ENCODE measurements at regions not wholly inside any gene's neighbourhood (a gene's known extent, or its start where the extent isn't known, plus 50 kb on each side); places are given as distances from the start of the nearest gene placed in this dataset.

DNA sequence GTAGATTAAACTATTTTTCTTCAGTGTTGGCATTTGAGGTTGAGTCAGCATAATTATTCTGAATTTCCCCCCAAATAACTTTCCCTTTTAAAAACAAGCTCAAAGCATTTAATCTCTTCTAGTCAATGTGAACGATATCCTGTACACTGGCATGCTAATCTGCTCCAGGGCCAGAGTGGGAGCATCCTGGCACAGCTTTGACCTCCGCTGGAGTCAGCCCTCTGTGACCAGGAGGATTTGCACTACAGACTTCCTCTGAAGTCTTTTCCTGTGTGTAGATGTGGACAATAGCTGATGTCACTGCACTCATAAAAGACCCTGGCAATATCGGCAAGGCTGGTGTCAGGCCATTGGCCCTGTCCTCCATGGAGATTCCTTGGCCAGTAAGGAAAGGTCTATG, 340.2 kb downstream of the CDC14C start:
- no peak overlapping the region for H3K4me3 ChIP-seq (ENCODE audit: low read depth, low read length)
- TF ChIP-seq, protein P1, sequence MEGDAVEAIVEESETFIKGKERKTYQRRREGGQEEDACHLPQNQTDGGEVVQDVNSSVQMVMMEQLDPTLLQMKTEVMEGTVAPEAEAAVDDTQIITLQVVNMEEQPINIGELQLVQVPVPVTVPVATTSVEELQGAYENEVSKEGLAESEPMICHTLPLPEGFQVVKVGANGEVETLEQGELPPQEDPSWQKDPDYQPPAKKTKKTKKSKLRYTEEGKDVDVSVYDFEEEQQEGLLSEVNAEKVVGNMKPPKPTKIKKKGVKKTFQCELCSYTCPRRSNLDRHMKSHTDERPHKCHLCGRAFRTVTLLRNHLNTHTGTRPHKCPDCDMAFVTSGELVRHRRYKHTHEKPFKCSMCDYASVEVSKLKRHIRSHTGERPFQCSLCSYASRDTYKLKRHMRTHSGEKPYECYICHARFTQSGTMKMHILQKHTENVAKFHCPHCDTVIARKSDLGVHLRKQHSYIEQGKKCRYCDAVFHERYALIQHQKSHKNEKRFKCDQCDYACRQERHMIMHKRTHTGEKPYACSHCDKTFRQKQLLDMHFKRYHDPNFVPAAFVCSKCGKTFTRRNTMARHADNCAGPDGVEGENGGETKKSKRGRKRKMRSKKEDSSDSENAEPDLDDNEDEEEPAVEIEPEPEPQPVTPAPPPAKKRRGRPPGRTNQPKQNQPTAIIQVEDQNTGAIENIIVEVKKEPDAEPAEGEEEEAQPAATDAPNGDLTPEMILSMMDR (IDR thresholded peaks at IDR 0.05; ENCODE audit: low read depth, low read length), result no peak
- TF ChIP-seq POLR2A (IDR thresholded peaks at IDR 0.05; ENCODE audit: extremely low read depth, insufficient read length) (no peak), MYC (IDR thresholded peaks at IDR 0.05; ENCODE audit: low read depth, low read length) (no peak)
- TF ChIP-seq, protein P2, sequence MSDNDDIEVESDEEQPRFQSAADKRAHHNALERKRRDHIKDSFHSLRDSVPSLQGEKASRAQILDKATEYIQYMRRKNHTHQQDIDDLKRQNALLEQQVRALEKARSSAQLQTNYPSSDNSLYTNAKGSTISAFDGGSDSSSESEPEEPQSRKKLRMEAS (IDR thresholded peaks at IDR 0.05; ENCODE audit: low read depth, low read length), result no peak
- DNase-seq (ENCODE audit: low read depth), result no peak

DNA sequence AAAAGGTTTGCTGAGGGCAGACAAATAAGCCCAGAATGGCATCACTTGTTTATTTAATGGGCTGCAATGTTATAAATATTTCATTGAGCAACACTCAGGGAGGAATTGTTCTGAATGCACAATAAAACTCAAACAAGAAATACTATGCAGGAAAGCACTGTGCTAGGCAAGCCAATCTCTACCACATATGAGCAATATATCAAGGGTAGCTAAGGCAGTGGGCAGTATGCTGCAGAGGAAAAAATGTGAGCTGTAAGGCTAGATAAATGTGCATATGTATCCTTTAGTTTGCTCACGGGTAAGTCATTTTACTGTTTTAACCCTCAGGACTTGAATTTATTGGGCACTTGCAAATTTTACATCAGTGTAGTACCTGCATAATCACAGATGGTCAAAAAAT, 349.6 kb downstream of the CDC14C start:
- no peak overlapping the region for H3K4me3 ChIP-seq (ENCODE audit: low read depth, low read length)
- TF ChIP-seq POLR2A (IDR thresholded peaks at IDR 0.05; ENCODE audit: extremely low read depth, insufficient read length) (no peak), MYC (IDR thresholded peaks at IDR 0.05; ENCODE audit: low read depth, low read length) (no peak)
- TF ChIP-seq, protein P2 (IDR thresholded peaks at IDR 0.05; ENCODE audit: low read depth, low read length), result no peak
- TF ChIP-seq, protein P1 (IDR thresholded peaks at IDR 0.05; ENCODE audit: low read depth, low read length), result no peak
- DNase-seq (ENCODE audit: low read depth), result no peak

DNA sequence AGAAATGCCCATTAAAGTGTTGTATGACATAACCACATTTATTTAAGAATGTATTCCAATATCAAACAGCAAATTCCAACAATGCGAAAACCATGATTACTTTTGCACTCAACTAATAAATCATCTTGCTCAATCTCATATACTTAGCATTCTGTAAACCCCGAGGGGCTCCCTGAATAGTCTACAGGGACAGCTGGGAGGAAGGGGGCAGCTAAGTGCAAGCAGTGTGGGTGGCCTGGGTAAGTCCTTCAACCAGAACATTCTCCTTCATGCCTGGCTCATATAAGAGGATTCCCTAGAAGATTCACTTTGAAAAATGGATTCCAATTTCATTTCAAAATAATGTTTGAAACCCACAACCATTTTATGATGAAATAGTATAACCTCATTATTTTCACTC, 355.5 kb downstream of the CDC14C start:
- H3K4me3 ChIP-seq (ENCODE audit: low read depth, low read length), result no peak overlapping the region
- DNase-seq (ENCODE audit: low read depth), result no peak
- TF ChIP-seq MYC (IDR thresholded peaks at IDR 0.05; ENCODE audit: low read depth, low read length) (no peak), POLR2A (IDR thresholded peaks at IDR 0.05; ENCODE audit: extremely low read depth, insufficient read length) (no peak)
- TF ChIP-seq, protein P1 (IDR thresholded peaks at IDR 0.05; ENCODE audit: low read depth, low read length), result no peak
- TF ChIP-seq, protein P2 (IDR thresholded peaks at IDR 0.05; ENCODE audit: low read depth, low read length), result no peak

DNA sequence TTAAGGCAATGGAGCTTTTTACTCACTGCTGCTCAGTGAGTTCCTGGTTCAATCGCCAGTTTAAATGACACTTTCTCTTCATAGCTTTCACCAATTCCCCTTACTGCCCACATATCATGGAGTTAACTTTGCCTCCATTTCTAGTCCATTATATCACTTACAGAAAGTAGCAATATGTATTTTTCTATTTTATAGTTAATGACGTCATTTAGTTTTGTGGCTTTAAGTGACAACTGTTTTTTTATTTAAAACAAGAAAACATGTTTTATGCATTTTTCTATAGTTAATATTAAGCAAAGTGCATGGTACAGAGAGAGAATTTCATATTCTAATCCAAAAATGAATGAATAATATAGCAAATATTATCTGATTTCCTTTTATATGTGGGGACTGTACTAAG, 363.3 kb downstream of the CDC14C start:
- TF ChIP-seq, protein P1 (IDR thresholded peaks at IDR 0.05; ENCODE audit: low read depth, low read length), result no peak
- TF ChIP-seq POLR2A (IDR thresholded peaks at IDR 0.05; ENCODE audit: extremely low read depth, insufficient read length) (no peak), MYC (IDR thresholded peaks at IDR 0.05; ENCODE audit: low read depth, low read length) (no peak)
- TF ChIP-seq, protein P2 (IDR thresholded peaks at IDR 0.05; ENCODE audit: low read depth, low read length), result no peak
- DNase-seq (ENCODE audit: low read depth), result no peak
- H3K4me3 ChIP-seq (ENCODE audit: low read depth, low read length), result no peak overlapping the region

DNA sequence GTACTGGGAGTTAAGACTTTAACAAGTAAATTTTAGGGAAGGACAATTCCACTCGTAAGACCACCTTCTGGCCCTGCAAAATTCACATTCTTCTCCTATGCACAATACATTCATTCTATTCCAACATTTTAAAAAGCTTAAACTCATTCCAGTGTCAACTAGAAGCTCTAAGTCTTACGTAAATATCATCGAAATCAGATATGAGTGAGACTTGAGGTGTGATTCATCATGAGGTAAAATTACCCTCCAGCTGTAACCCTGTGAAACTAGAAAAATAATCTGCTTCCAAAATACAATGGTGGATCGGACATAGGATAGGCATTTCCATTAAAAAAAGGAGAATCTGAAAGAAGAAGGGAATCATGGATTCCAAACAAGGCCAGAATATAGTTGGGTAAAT, 370.3 kb downstream of the CDC14C start:
- no peak for DNase-seq (ENCODE audit: low read depth)
- H3K4me3 ChIP-seq (ENCODE audit: low read depth, low read length), result no peak overlapping the region
- TF ChIP-seq, protein P1 (IDR thresholded peaks at IDR 0.05; ENCODE audit: low read depth, low read length), result no peak
- TF ChIP-seq, protein P2 (IDR thresholded peaks at IDR 0.05; ENCODE audit: low read depth, low read length), result no peak
- no peak for TF ChIP-seq POLR2A (IDR thresholded peaks at IDR 0.05; ENCODE audit: extremely low read depth, insufficient read length)
- no peak for TF ChIP-seq MYC (IDR thresholded peaks at IDR 0.05; ENCODE audit: low read depth, low read length)

DNA sequence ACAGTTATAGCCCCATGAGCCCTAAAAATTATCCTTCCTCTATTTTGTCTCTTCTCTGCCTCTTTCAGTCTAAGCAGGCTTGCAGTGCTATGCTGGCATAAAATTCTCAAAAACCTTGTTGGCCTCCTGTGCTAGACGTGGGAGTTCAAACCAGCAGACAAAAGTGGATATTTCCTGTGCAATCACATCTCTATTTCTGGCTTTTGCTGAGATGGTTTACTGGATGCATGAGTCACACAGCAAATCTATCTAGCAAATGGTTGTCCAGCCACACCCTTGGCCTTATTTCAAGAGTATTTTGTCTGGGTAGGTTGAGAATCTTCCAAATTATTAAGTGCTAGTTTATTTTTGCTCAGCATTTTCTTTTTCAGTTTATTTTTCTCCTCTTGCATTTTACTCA, 370.8 kb downstream of the CDC14C start:
- DNase-seq (ENCODE audit: low read depth), result peak; percentile 8
- no peak overlapping the region for H3K4me3 ChIP-seq (ENCODE audit: low read depth, low read length)
- TF ChIP-seq, protein P1 (IDR thresholded peaks at IDR 0.05; ENCODE audit: low read depth, low read length), result no peak
